Endothelial cell of umbilical vein (primary cell): ENCODE measurements at regions not wholly inside any gene's neighbourhood (a gene's known extent, or its start where the extent isn't known, plus 50 kb on each side); places are given as distances from the start of the nearest gene placed in this dataset.

Experiments used
- BruUV-seq: library from RNA; stranded (reverse); fragments of 400-500 nt; replicated peaks from 2 replicates; lab custom pipeline; 2021; lab: Mats Ljungman, UMichigan
- CTCF ChIA-PET: fragments of 300-600, 350-600 bp; sonication (Branson Sonifier 250); formaldehyde crosslinking; loops from one replicate; lab custom pipeline; 2021; ENCODE audit warnings: antibody characterized with exemption, inconsistent platforms; lab: Charles Lee
- POLR2A ChIA-PET: fragments of 300-600, 350-600 bp; sonication (Branson Sonifier 250); formaldehyde crosslinking; loops from one replicate; lab custom pipeline; 2021; ENCODE audit warnings: antibody characterized with exemption, inconsistent platforms; lab: Charles Lee
- DNase-seq: peaks from one replicate; pipeline ENCODE4 v3.0.0-alpha.2; 2011; ENCODE audit warnings: low read depth, low spot score
- FAIRE-seq: peaks from 2 replicates; lab custom pipeline; 2011; peaks lifted over from hg19 to GRCh38; lab: Jason Lieb, UNC
- H2AFZ ChIP-seq: 2 replicates; pipeline ENCODE4 v1.6.0; 2012; ENCODE audit warnings: low read depth, low read length, control low read depth, inconsistent platforms
- H3K27ac ChIP-seq: 2 replicates; pipeline ENCODE4 v1.5.1; 2011; ENCODE audit warnings: low read depth, mild to moderate bottlenecking, control low read depth, low read length, moderate library complexity; ENCODE audit not compliant: insufficient read depth
- H3K27me3 ChIP-seq, 2 experiments: 2 replicates each; pipeline versions ENCODE4 v1.6.0 to v1.6.1; 2011; ENCODE audit warnings: low read length in 2 of 2, mixed read lengths in 1 of 2; ENCODE audit not compliant: control insufficient read depth in 2 of 2, insufficient read depth in 2 of 2
- H3K36me3 ChIP-seq, 2 experiments: 2 replicates in 1 of 2; 3 replicates in 1 of 2; pipeline ENCODE4 v1.5.1; 2011; ENCODE audit warnings: low read length in 2 of 2, mild to moderate bottlenecking in 1 of 2, moderate library complexity in 1 of 2; ENCODE audit not compliant: control insufficient read depth in 2 of 2, insufficient read depth in 2 of 2; ENCODE audit errors: extremely low read depth in 1 of 2
- H3K4me1 ChIP-seq: 3 replicates; pipeline ENCODE4 v1.5.1; 2011; ENCODE audit warnings: mild to moderate bottlenecking, low read length; ENCODE audit not compliant: control insufficient read depth, insufficient read depth; ENCODE audit errors: extremely low read depth
- H3K4me2 ChIP-seq: 2 replicates; pipeline ENCODE4 v1.6.1; 2011; ENCODE audit warnings: low read length, control low read depth, mixed read lengths; ENCODE audit not compliant: insufficient read depth
- H3K4me3 ChIP-seq, 3 experiments: fragments of 200-600 bp in 1 of 3; sonication (generic), shearing (Covaris generic) in 1 of 3; replicated peaks in 1 of 3; 2 replicates each; pipeline ENCODE4 v1.5.1; 2011 to 2016; ENCODE audit warnings: control low read depth in 3 of 3, low read length in 3 of 3, mild to moderate bottlenecking in 2 of 3, inconsistent platforms in 1 of 3, low read depth in 1 of 3, moderate library complexity in 1 of 3; ENCODE audit not compliant: insufficient read depth in 1 of 3
- H3K79me2 ChIP-seq: 2 replicates; pipeline ENCODE4 v1.6.0; 2012; ENCODE audit warnings: low read length, inconsistent platforms; ENCODE audit not compliant: control insufficient read depth, insufficient read depth
- H3K9ac ChIP-seq: replicated peaks from 2 replicates; pipeline ENCODE3; 2011; ENCODE audit warnings: low read length, control low read depth; ENCODE audit not compliant: insufficient read depth; ENCODE audit errors: extremely low read depth
- H3K9me1 ChIP-seq: replicated peaks from 3 replicates; pipeline ENCODE4 v1.6.0; 2011; ENCODE audit warnings: mild to moderate bottlenecking, low read length; ENCODE audit not compliant: control insufficient read depth, insufficient read depth; ENCODE audit errors: extremely low read depth
- H3K9me3 ChIP-seq: replicated peaks from 2 replicates; pipeline ENCODE4 v1.5.1; 2012; ENCODE audit warnings: low read length, inconsistent platforms; ENCODE audit not compliant: control insufficient read depth, insufficient read depth
- H4K20me1 ChIP-seq: replicated peaks from 2 replicates; pipeline ENCODE3; 2011; ENCODE audit warnings: mild to moderate bottlenecking, low read length; ENCODE audit not compliant: control insufficient read depth, insufficient read depth; ENCODE audit errors: extremely low read depth
- FOS ChIP-seq: IDR thresholded peaks from 2 replicates; pipeline ENCODE4 v1.6.1; 2011; ENCODE audit warnings: mild to moderate bottlenecking, low read length, moderate library complexity, borderline replicate concordance; ENCODE audit not compliant: insufficient read depth
- GATA2 ChIP-seq: IDR thresholded peaks from 2 replicates; pipeline ENCODE4 v1.7.0; 2011; ENCODE audit warnings: low read depth, mild to moderate bottlenecking, moderate library complexity, mixed read lengths, low read length; ENCODE audit not compliant: insufficient read length, insufficient read depth
- dilution Hi-C: fragments of 300-500 bp; cut with MboI; formaldehyde crosslinking; loops from one replicate; pipeline ENCODE4 v1.15.0; 2019; ENCODE audit warnings: low sequenced_read_pairs; ENCODE audit not compliant: extremely low pct_ligation_motif_present
- intact Hi-C: fragments of 100-400 bp; cut with micrococcal nuclease; formaldehyde crosslinking; loops from one replicate; pipeline ENCODE4 v1.10.0; 2022
- TF ChIP-seq, protein P1 (sequence below), 2 donors: IDR thresholded peaks; 1 replicate in 1 of 2; 2 replicates in 1 of 2; pipeline ENCODE4 v1.5.1; 2011; ENCODE audit warnings: low read length in 2 of 2, mild to moderate bottlenecking in 2 of 2, moderate library complexity in 2 of 2, control low read depth in 1 of 2, inconsistent platforms in 1 of 2, low read depth in 1 of 2; ENCODE audit not compliant: insufficient read depth in 1 of 2; ENCODE audit errors: extremely low read depth in 1 of 2

DNA sequence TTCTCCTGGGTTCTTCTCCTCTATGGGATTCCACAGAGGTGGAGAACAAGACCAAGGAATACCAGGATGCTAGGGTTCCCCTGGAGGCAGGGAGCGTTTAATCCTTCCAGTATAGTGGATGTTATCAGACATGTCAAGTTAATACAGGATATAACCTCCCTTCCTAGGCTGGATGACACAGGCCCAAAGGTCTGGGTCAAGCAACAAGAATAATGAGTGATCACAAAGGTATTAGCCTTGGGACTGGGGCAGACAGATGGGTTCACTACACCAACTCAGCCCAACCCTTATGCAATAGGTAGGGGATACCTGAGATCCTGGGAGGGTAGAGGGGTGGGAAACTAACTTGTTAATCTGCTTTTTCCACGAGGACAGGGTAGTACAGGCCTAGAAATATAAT lies 690.3 kb downstream of the HTR1B start:
- ChIA-PET CTCF (no interaction called here), POLR2A (no interaction called here)
- no TSS peak for BruUV-seq
- TF ChIP-seq GATA2 = no peak
- TF ChIP-seq, protein P1, sequence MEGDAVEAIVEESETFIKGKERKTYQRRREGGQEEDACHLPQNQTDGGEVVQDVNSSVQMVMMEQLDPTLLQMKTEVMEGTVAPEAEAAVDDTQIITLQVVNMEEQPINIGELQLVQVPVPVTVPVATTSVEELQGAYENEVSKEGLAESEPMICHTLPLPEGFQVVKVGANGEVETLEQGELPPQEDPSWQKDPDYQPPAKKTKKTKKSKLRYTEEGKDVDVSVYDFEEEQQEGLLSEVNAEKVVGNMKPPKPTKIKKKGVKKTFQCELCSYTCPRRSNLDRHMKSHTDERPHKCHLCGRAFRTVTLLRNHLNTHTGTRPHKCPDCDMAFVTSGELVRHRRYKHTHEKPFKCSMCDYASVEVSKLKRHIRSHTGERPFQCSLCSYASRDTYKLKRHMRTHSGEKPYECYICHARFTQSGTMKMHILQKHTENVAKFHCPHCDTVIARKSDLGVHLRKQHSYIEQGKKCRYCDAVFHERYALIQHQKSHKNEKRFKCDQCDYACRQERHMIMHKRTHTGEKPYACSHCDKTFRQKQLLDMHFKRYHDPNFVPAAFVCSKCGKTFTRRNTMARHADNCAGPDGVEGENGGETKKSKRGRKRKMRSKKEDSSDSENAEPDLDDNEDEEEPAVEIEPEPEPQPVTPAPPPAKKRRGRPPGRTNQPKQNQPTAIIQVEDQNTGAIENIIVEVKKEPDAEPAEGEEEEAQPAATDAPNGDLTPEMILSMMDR (IDR thresholded peaks at IDR 0.05; ENCODE audit: extremely low read depth in 1 of 2, insufficient read depth in 1 of 2, low read depth in 1 of 2, low read length in 2 of 2) = no peak
- DNase-seq (no peak), FAIRE-seq (no peak)
- H3K9ac ChIP-seq = no peak overlapping the region
- intact Hi-C loops = loop anchor here (5.0 kb wide), 1 partner anchor 684 kb away; no protein-coding TSS in a partner anchor
- H3K9me3 ChIP-seq = no peaks in the 10 kb centered on the region
- no peak overlapping the region for H3K27ac ChIP-seq
- H3K4me1 ChIP-seq = no peaks in the 10 kb centered on the region
- H3K9me1 ChIP-seq = no peaks in the 10 kb centered on the region
- dilution Hi-C loops = no loop called here
- no peak overlapping the region for H3K4me3 ChIP-seq
- no peaks in the 10 kb centered on the region for H3K27me3 ChIP-seq
- no peak overlapping the region for H3K4me2 ChIP-seq
- H3K79me2 ChIP-seq = no peaks in the 10 kb centered on the region
- H3K36me3 ChIP-seq = no peaks in the 10 kb centered on the region
- H4K20me1 ChIP-seq = no peaks in the 10 kb centered on the region
- H2AFZ ChIP-seq = no peak overlapping the region

DNA sequence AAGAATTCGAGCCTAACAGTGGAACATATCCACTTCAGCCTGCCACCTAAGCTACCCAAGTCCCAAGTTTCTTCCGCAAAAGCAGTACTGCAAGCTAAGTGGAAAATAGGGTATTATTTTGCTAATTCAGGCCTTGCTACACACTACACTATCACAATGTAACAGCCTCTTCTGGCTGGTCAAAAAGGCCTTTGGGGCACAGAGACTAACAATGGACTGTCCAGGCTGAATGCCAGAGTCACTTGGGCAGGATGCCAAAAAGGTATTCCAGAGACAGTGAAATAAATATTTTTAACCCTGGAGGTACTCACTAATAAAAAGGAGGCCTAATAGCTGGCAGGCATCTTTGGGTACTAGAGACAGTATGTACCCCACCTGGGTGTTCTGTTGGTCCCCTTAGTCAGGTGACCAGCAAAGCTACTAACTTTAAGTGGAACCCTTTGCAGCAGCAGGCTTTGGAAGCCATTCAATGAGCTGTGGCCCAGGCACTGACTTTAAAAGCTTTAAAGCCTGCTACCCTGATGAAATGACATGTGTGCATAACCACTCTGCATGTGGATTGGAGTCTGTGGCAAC lies 692.1 kb downstream of the HTR1B start:
- peak; percentile 49 for FAIRE-seq
- dilution Hi-C loops = no loop called here
- H3K9me1 ChIP-seq = no peaks in the 10 kb centered on the region

More for the DNA sequence above, 692.1 kb downstream of the HTR1B start:
- no peak for TF ChIP-seq FOS
- TF ChIP-seq GATA2 = no peak
- H3K27me3 ChIP-seq = no peaks in the 10 kb centered on the region
- no TSS peak for BruUV-seq
- no peaks in the 10 kb centered on the region for H4K20me1 ChIP-seq
- intact Hi-C loops = loop anchor here (5.0 kb wide), 1 partner anchor 686 kb away; no protein-coding TSS in a partner anchor
- H3K9ac ChIP-seq = no peak overlapping the region
- no peak overlapping the region for H3K4me2 ChIP-seq
- no peaks in the 10 kb centered on the region for H3K79me2 ChIP-seq
- no peak overlapping the region for H3K27ac ChIP-seq
- no peaks in the 10 kb centered on the region for H3K9me3 ChIP-seq
- H3K4me1 ChIP-seq = no peaks in the 10 kb centered on the region
- ChIA-PET CTCF (no interaction called here), POLR2A (no interaction called here)
- no peak overlapping the region for H2AFZ ChIP-seq
- H3K36me3 ChIP-seq = no peaks in the 10 kb centered on the region
- DNase-seq = peak; percentile 91
- H3K4me3 ChIP-seq = no peak overlapping the region
